NT2/D1 (cell line): ENCODE measurements at regions not wholly inside any gene's neighbourhood (a gene's known extent, or its start where the extent isn't known, plus 50 kb on each side); places are given as distances from the start of the nearest gene placed in this dataset.

Experiments
- SUZ12 ChIP-seq: IDR thresholded peaks from 2 replicates; pipeline ENCODE4 v1.6.1; 2011; ENCODE audit not compliant: insufficient read length, insufficient read depth; ENCODE audit errors: extremely low read depth
- ZNF274 ChIP-seq: IDR thresholded peaks from 2 replicates; pipeline ENCODE4 v1.6.1; 2011; ENCODE audit warnings: mild to moderate bottlenecking, low read depth, low read length

- no peak for TF ChIP-seq SUZ12
- no peak for TF ChIP-seq ZNF274
Observed at GRCh38 chr13:55307909-55308308, 1832.8 kb upstream of the PRR20A start.
